ENCODE measurements at regions not wholly inside any gene's neighbourhood (a gene's known extent, or its start where the extent isn't known, plus 50 kb on each side); places are given as distances from the start of the nearest gene placed in this dataset.

DNA sequence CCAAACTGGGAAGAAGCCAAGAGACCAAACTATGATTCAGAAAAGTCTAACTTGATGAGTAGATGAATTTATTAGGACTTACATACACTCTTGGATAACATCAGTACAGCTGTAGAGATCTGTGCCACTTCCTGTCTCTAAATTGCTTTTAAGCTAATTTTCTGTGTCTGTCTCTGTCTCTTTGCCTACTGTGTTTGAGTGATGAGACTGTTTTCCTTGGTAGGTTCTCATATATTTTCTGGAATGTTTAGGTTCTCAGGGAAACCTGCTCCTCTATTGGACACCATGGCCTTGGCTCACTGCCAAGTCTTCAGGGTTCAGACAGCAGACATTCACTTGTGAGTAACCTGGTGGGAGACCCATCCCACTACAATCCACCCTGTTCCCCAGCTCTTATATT, 103.5 kb upstream of the KIF2B start:
- Mint-ChIP-seq H3K9me3 (peaks cover 1% of the 10 kb centered on the region), H3K27me3 (no peaks in the 10 kb centered on the region), H3K27ac (no peak overlapping the region), H3K4me1 (ENCODE audit: low read depth) (no peaks in the 10 kb centered on the region), H3K36me3 (ENCODE audit: low read depth) (no peaks in the 10 kb centered on the region), H3K4me3 (no peak overlapping the region)
- ChIA-PET CTCF (no interaction called here), POLR2A (no interaction called here)
- no peak for DNase-seq
- TF ChIP-seq CTCF (IDR thresholded peaks at IDR 0.05): no peak
- ATAC-seq: no peak
- intact Hi-C loops (cut with micrococcal nuclease): no loop called here

- Mint-ChIP-seq H3K36me3 (ENCODE audit: low read depth) (no peaks in the 10 kb centered on the region), H3K4me1 (ENCODE audit: low read depth) (no peaks in the 10 kb centered on the region), H3K27me3 (no peaks in the 10 kb centered on the region), H3K9me3 (peaks cover 19% of the 10 kb centered on the region), H3K27ac (no peak overlapping the region), H3K4me3 (no peak overlapping the region)
- ChIA-PET CTCF (no interaction called here), POLR2A (no interaction called here)
- ATAC-seq: no peak
- intact Hi-C loops (cut with micrococcal nuclease): no loop called here
- no peak for DNase-seq
- TF ChIP-seq CTCF (IDR thresholded peaks at IDR 0.05): no peak
Measured at GRCh38 chr17:53707566-53707965, 115.2 kb upstream of the KIF2B start.

- Mint-ChIP-seq H3K4me3 (no peak overlapping the region), H3K36me3 (ENCODE audit: low read depth) (no peaks in the 10 kb centered on the region), H3K27me3 (no peaks in the 10 kb centered on the region), H3K9me3 (peaks cover 10% of the 10 kb centered on the region), H3K4me1 (ENCODE audit: low read depth) (no peaks in the 10 kb centered on the region), H3K27ac (no peak overlapping the region)
- no peak for DNase-seq
- intact Hi-C loops (cut with micrococcal nuclease): no loop called here
- POLR2A ChIA-PET: no interaction called here
- ATAC-seq: no peak
- CTCF ChIA-PET: no interaction called here
- TF ChIP-seq CTCF (IDR thresholded peaks at IDR 0.05): no peak
Measured at GRCh38 chr17:53696286-53696685, 126.4 kb upstream of the KIF2B start.

GRCh38 chr17:53687324-53687723, 135.4 kb upstream of the KIF2B start:
- ATAC-seq (no peak), DNase-seq (no peak)
- CTCF ChIA-PET: no interaction called here
- no peak overlapping the region for H3K4me3 Mint-ChIP-seq
- H3K9me3 Mint-ChIP-seq: peaks cover 9% of the 10 kb centered on the region
- no peaks in the 10 kb centered on the region for H3K27me3 Mint-ChIP-seq
- no peak for TF ChIP-seq CTCF (IDR thresholded peaks at IDR 0.05)
- intact Hi-C loops (cut with micrococcal nuclease): no loop called here
- H3K36me3 Mint-ChIP-seq (ENCODE audit: low read depth): no peaks in the 10 kb centered on the region
- no peaks in the 10 kb centered on the region for H3K4me1 Mint-ChIP-seq (ENCODE audit: low read depth)
- POLR2A ChIA-PET: no interaction called here
- no peak overlapping the region for H3K27ac Mint-ChIP-seq

GRCh38 chr17:53680745-53681144, 142.0 kb upstream of the KIF2B start:
- no peak for TF ChIP-seq CTCF (IDR thresholded peaks at IDR 0.05)
- Mint-ChIP-seq H3K4me1 (ENCODE audit: low read depth) (no peaks in the 10 kb centered on the region), H3K4me3 (no peak overlapping the region), H3K27ac (no peak overlapping the region), H3K36me3 (ENCODE audit: low read depth) (no peaks in the 10 kb centered on the region), H3K9me3 (peaks cover 9% of the 10 kb centered on the region), H3K27me3 (no peaks in the 10 kb centered on the region)
- ATAC-seq (no peak), DNase-seq (no peak)
- ChIA-PET CTCF (no interaction called here), POLR2A (no interaction called here)
- intact Hi-C loops (cut with micrococcal nuclease): no loop called here

Measured in activated CD8-positive, alpha-beta T cell treated with anti-CD3 and anti-CD28 coated beads for 36 hours (primary cell).